ENCODE measurements at regions not wholly inside any gene's neighbourhood (a gene's known extent, or its start where the extent isn't known, plus 50 kb on each side); places are given as distances from the start of the nearest gene placed in this dataset.
A peak's percentile ranks its signal among the peaks of the same experiment; 100 is the strongest.
"Not testable (repeated sequence)": the region's sequence is repeated elsewhere in the genome, so short reads cannot be mapped to it uniquely, and the experiment has no call there.

DNA sequence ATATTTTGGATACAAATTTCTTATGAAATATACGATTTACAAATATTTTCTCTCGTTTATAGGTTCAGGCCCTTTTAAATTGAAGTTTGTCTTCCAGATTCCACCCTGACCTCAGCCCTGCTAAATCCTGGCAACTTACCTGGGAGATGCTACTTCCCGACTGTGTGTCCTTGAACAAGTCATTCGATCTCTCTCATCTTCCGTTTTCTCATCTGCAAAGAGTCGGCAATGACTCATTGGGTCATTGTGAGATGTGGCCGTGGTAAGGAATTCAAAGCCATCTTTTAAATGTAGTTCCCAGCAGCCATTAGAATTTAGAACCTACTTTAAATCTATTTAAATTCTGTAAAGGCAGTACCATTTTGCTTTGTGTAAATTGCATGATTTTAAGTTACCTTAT lies 72.5 kb downstream of the LHX2 start:
- TF ChIP-seq, protein P1, sequence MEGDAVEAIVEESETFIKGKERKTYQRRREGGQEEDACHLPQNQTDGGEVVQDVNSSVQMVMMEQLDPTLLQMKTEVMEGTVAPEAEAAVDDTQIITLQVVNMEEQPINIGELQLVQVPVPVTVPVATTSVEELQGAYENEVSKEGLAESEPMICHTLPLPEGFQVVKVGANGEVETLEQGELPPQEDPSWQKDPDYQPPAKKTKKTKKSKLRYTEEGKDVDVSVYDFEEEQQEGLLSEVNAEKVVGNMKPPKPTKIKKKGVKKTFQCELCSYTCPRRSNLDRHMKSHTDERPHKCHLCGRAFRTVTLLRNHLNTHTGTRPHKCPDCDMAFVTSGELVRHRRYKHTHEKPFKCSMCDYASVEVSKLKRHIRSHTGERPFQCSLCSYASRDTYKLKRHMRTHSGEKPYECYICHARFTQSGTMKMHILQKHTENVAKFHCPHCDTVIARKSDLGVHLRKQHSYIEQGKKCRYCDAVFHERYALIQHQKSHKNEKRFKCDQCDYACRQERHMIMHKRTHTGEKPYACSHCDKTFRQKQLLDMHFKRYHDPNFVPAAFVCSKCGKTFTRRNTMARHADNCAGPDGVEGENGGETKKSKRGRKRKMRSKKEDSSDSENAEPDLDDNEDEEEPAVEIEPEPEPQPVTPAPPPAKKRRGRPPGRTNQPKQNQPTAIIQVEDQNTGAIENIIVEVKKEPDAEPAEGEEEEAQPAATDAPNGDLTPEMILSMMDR (IDR thresholded peaks at IDR 0.05; ENCODE audit: low read depth, low read length, missing control alignments), result no peak
- no peak overlapping the region for H3K4me3 ChIP-seq (replicated peaks; ENCODE audit: low read depth, low read length)
- no peak for DNase-seq (ENCODE audit: extremely low read depth, low read depth)

DNA sequence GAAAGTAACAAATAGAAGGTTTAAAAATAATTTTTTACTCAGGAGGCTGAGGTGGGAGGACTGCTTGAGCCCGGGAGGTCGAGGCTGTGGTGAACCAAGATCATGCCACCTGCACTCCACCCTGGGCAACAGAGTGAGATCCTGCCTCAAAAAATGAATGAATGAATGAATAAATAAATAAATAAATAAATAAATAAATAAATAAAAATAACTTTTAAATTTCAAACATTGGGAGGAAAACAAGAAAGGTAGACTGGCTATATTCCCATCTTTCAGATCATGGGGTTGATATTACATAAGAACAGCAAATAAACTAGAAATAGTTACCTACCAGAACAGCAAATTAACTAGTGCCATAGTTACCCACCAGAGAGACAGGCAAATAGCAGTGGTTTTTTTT lies 75.7 kb downstream of the LHX2 start:
- TF ChIP-seq, protein P1 (IDR thresholded peaks at IDR 0.05; ENCODE audit: low read depth, low read length, missing control alignments), result no peak
- H3K4me3 ChIP-seq (replicated peaks; ENCODE audit: low read depth, low read length), result no peak overlapping the region
- DNase-seq (ENCODE audit: extremely low read depth, low read depth), result no peak

DNA sequence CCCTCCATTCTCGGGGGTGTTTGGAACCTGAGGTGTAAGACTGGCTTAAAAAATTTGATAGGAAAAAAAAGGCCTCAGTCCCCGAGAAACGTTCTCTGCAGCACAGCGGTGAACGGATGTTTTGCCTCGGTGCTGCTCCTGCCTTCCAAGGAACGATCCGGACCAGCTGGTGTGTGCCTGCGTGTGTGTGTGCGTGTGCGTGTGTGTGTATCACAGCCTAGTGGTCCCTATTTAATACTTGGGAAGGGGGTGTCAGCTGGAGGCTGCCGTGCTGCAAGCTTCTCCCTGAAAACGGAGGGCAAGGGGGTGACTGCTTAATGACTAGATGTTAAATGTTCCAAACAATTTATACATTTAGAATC lies 76.9 kb downstream of the LHX2 start:
- TF ChIP-seq, protein P1 (IDR thresholded peaks at IDR 0.05; ENCODE audit: low read depth, low read length, missing control alignments), result no peak
- no peak for DNase-seq (ENCODE audit: extremely low read depth, low read depth)
- H3K4me3 ChIP-seq (replicated peaks; ENCODE audit: low read depth, low read length), result no peak overlapping the region

DNA sequence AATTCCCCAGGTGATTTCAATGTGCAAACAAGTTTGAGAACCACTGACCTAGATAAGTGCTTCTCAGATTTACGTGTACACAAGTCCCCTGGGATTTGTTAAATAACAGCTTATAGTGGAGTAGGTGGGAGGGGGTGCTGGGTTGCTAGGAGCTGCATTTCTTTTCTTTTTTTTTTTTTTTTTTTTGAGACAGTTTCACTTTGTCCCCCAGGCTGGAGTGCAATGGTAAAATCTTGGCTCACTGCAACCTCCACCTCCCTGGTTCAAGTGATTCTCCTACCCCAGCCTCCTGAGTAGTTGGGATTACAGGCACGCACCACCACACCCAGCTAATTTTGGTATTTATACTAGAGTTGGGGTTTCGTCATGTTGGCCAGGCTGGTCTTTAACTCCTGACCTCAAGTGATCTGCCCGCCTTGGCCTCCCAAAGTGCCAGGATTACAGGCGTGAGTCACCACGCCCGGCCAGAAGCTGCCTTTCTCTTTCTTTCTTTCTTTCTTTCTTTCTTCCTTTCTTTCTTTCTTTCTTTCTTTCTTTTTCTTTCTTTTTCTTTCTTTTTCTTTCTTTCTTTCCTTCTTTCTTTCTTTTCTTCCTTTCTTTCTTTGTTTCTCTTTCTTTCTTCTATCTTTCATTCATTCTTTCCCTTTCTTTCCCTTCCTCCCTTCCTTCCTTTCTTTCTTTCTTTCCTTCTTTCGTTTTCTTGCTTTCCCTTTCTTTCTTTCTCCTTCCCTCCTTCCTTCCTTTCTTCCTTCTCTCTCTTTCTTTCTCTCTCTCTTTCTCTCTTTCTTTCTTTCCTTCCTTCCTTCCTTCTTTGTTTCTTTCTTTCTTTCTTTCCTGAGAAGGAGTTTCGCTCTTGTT lies 78.3 kb downstream of the LHX2 start:
- DNase-seq (ENCODE audit: extremely low read depth, low read depth), result not testable (repeated sequence)

DNA sequence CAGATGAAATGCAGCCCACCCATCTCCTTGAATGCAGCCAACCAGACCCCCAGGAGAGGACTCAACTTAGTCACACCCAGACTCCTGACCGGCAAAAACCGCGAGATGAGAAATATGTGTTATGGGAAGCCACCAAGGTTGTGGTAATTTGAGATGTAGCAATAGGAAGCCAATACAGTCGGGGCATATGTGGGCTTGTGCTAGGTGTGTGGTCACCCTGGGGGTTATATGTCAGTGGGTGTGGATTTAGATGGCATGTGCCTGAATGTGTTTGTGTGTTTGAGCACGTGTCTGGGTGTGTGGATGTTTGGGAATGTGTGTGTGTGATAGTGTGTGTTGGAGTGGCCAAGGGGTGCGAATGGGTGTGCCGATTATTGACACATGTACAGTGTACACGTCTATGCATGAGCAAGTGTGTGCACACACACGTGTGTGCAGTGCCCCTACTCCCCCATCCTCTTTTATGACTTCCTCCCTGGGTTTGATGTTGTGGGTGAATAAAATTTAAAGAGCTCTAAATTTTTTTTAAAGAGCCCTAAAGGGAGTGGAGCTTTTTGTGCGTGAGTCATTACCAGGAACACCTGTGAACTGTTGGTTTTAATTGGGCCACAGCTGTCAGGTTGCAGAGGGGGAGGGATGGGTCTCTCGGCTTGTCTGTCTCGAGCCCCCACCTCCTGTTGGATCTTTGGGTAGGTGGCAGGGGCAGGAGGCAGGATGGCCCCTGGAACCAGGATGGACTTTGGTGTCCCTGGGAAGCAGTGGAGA lies 86.8 kb downstream of the LHX2 start:
- peak; percentile 32 for DNase-seq (ENCODE audit: extremely low read depth, low read depth)

More for the DNA sequence above, 78.3 kb downstream of the LHX2 start:
- H3K4me3 ChIP-seq (replicated peaks; ENCODE audit: low read depth, low read length), result not testable (repeated sequence)

DNA sequence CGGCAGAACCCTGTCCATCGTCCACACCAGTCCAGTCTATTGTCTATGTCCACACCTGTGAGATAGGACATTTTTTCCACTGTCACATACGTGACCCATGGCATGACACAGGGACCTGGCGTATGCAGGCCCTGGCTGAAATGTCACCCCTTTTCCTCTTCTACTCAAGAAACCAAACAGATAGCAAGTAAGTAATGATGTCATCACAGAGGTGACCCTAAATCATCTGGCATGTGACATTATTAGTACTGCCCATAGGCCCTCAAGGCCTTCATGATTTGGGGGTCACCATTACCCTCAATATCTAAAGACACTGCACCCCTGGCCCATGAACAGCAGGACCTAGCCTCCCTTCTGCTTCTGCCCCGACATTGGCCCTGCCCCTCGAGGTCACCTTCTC lies 88.3 kb downstream of the LHX2 start:
- TF ChIP-seq, protein P1 (IDR thresholded peaks at IDR 0.05; ENCODE audit: low read depth, low read length, missing control alignments), result no peak
- no peak overlapping the region for H3K4me3 ChIP-seq (replicated peaks; ENCODE audit: low read depth, low read length)
- DNase-seq (ENCODE audit: extremely low read depth, low read depth), result no peak

More for the DNA sequence above, 86.8 kb downstream of the LHX2 start:
- TF ChIP-seq, protein P1 (IDR thresholded peaks at IDR 0.05; ENCODE audit: low read depth, low read length, missing control alignments), result no peak
- no peak overlapping the region for H3K4me3 ChIP-seq (replicated peaks; ENCODE audit: low read depth, low read length)

DNA sequence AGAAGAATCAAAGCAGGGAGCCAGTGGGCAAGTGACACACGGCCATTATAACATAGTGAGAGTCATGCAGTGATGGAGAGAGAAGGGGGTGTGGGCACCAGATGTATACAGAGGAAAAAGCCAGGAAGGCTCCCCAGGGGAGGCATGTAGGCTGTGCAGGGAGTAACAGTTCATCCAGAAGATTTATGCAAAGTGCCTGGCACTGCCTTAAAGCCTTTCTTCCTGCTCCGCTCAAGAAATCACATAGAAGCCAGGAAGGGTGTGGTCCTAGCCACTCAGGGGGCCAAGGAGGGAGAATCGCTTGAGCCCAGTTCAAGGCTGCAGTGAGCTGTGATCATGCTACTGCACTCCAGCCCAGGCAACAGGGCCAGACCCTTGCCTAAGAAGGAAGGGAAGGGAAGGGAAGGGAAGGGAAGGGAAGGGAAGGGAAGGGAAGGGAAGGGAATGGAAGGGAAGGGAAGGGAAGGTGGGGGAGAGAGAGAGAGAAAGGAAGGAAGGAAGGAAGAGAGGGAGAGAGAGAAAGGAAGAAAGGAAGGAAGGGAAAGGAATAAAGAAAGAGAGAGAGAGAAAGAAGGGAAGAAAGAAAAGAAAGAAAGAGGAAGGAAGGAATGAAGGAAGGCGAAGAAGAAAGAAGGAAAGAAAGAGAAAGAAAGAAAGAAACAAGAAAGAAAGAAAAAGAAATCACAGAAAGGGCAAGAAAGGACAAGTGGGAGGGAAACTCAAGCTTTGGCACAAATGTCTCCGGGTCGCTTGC lies 89.8 kb downstream of the LHX2 start:
- H3K4me3 ChIP-seq (replicated peaks; ENCODE audit: low read depth, low read length), result no peak overlapping the region
- DNase-seq (ENCODE audit: extremely low read depth, low read depth), result no peak
- TF ChIP-seq, protein P1 (IDR thresholded peaks at IDR 0.05; ENCODE audit: low read depth, low read length, missing control alignments), result no peak

Measured in HFF-Myc (cell line).